H1 (cell line): ENCODE measurements at regions not wholly inside any gene's neighbourhood (a gene's known extent, or its start where the extent isn't known, plus 50 kb on each side); places are given as distances from the start of the nearest gene placed in this dataset.

Experiments
- CTCF ChIA-PET: fragments of 300-600 bp; sonication (Branson Sonifier 250); formaldehyde crosslinking; loops from one replicate; lab custom pipeline; 2021; ENCODE audit not compliant: partially characterized antibody; lab: Charles Lee
- POLR2A ChIA-PET: fragments of 300-600 bp; sonication (Branson Sonifier 250); formaldehyde crosslinking; loops from one replicate; lab custom pipeline; 2021; ENCODE audit warnings: inconsistent platforms; ENCODE audit not compliant: partially characterized antibody; lab: Charles Lee
- DNase-seq, 2 experiments: peaks; one replicate each; pipeline versions ENCODE4 v3.0.0 to v3.0.0-alpha.2; 2010 to 2022; ENCODE audit warnings: low spot score in 2 of 2, low read depth in 1 of 2, mixed read lengths in 1 of 2
- FAIRE-seq: peaks from 2 replicates; lab custom pipeline; 2011; peaks lifted over from hg19 to GRCh38; lab: Jason Lieb, UNC
- H2AFZ ChIP-seq: 2 replicates; pipeline ENCODE4 v1.8.1; 2012; ENCODE audit warnings: low read length, inconsistent platforms
- H2AK5ac ChIP-seq: 2 replicates; pipeline ENCODE4 v1.6.1; 2013; ENCODE audit warnings: low read depth, low read length
- H2BK120ac ChIP-seq: replicated peaks from 2 replicates; pipeline ENCODE3; 2013; ENCODE audit warnings: low read depth, low read length, inconsistent platforms
- H2BK12ac ChIP-seq: 2 replicates; pipeline ENCODE4 v1.6.1; 2013; ENCODE audit warnings: low read depth, low read length
- H2BK15ac ChIP-seq: 2 replicates; pipeline ENCODE4 v1.6.1; 2013; ENCODE audit warnings: low read length
- H2BK20ac ChIP-seq: 2 replicates; pipeline ENCODE4 v1.6.1; 2013; ENCODE audit warnings: low read length
- H2BK5ac ChIP-seq: 2 replicates; pipeline ENCODE4 v1.6.1; 2013; ENCODE audit warnings: low read depth, low read length
- H3K14ac ChIP-seq: 2 replicates; pipeline ENCODE4 v1.6.1; 2013; ENCODE audit warnings: inconsistent platforms; ENCODE audit not compliant: insufficient read length
- H3K18ac ChIP-seq: 2 replicates; pipeline ENCODE4 v1.6.1; 2013; ENCODE audit warnings: low read length; ENCODE audit errors: extremely low read depth
- H3K23ac ChIP-seq: 2 replicates; pipeline ENCODE4 v1.6.1; 2013; ENCODE audit warnings: inconsistent platforms; ENCODE audit not compliant: insufficient read length
- H3K23me2 ChIP-seq: 2 replicates; pipeline ENCODE4 v1.6.1; 2013; ENCODE audit warnings: low read depth, low read length
- H3K27ac ChIP-seq: 2 replicates; pipeline ENCODE4 v1.6.1; 2011; ENCODE audit warnings: low read depth, low read length, inconsistent platforms
- H3K27me3 ChIP-seq, 4 experiments: replicated peaks in 1 of 4; 1 replicate in 1 of 4; 2 replicates in 3 of 4; pipeline versions ENCODE4 v1.6.1 to v1.8.1; 2011 to 2013; ENCODE audit warnings: low read length in 3 of 4, mild to moderate bottlenecking in 3 of 4, inconsistent platforms in 2 of 4, mixed read lengths in 2 of 4, moderate library complexity in 1 of 4; ENCODE audit not compliant: control insufficient read depth in 3 of 4, insufficient read depth in 3 of 4; ENCODE audit errors: extremely low read depth in 1 of 4
- H3K36me3 ChIP-seq, 4 experiments: 2 replicates each; pipeline versions ENCODE4 v1.6.1 to v1.8.1; 2011 to 2013; ENCODE audit warnings: mild to moderate bottlenecking in 4 of 4, low read length in 3 of 4, moderate library complexity in 2 of 4, control low read depth in 1 of 4, inconsistent platforms in 1 of 4; ENCODE audit not compliant: insufficient read depth in 4 of 4, control insufficient read depth in 2 of 4
- H3K4ac ChIP-seq: replicated peaks from 2 replicates; pipeline ENCODE3; 2013; ENCODE audit warnings: low read length, low read depth, mixed read lengths, inconsistent platforms; ENCODE audit not compliant: insufficient read length
- H3K4me1 ChIP-seq, 4 experiments: replicated peaks in 1 of 4; 1 replicate in 1 of 4; 2 replicates in 3 of 4; pipeline versions ENCODE4 v1.6.1 to v1.8.1; 2011 to 2013; ENCODE audit warnings: low read length in 3 of 4, inconsistent platforms in 2 of 4, mixed read lengths in 1 of 4; ENCODE audit not compliant: insufficient read depth in 4 of 4, control insufficient read depth in 3 of 4
- H3K4me2 ChIP-seq, 2 experiments: 2 replicates each; pipeline versions ENCODE4 v1.6.1 to v1.8.1; 2011 to 2013; ENCODE audit warnings: low read depth in 2 of 2, low read length in 2 of 2, control low read depth in 1 of 2, inconsistent platforms in 1 of 2, mild to moderate bottlenecking in 1 of 2; ENCODE audit not compliant: insufficient read depth in 1 of 2
- H3K4me3 ChIP-seq, 4 experiments: fragments of 200-600, 300-600 bp in 1 of 4; sonication (generic), shearing (Covaris generic), sonication (Bioruptor Twin) in 1 of 4; 2 replicates each; pipeline versions ENCODE4 v1.5.1 to v1.8.1; 2011 to 2016; ENCODE audit warnings: low read length in 4 of 4, low read depth in 3 of 4, control low read depth in 2 of 4, inconsistent platforms in 2 of 4, mild to moderate bottlenecking in 2 of 4, mixed read lengths in 1 of 4, moderate library complexity in 1 of 4; ENCODE audit not compliant: insufficient read depth in 2 of 4; ENCODE audit errors: extremely low read depth in 1 of 4
- H3K56ac ChIP-seq: replicated peaks from 2 replicates; pipeline ENCODE3; 2013; ENCODE audit warnings: low read depth, mild to moderate bottlenecking, mixed read lengths, low read length, inconsistent platforms; ENCODE audit not compliant: insufficient read length
- H3K79me1 ChIP-seq: 2 replicates; pipeline ENCODE4 v1.6.1; 2013; ENCODE audit warnings: low read depth, low read length, control low read depth
- H3K79me2 ChIP-seq, 2 experiments: 2 replicates each; pipeline versions ENCODE4 v1.6.1 to v1.8.1; 2012 to 2013; ENCODE audit warnings: low read length in 2 of 2, mild to moderate bottlenecking in 2 of 2, inconsistent platforms in 1 of 2; ENCODE audit not compliant: insufficient read depth in 2 of 2, control insufficient read depth in 1 of 2
- H3K9ac ChIP-seq, 4 experiments: replicated peaks in 1 of 4; 1 replicate in 1 of 4; 2 replicates in 3 of 4; pipeline versions ENCODE4 v1.6.1 to v1.8.1; 2011 to 2013; ENCODE audit warnings: low read depth in 3 of 4, low read length in 3 of 4, control low read depth in 2 of 4, mild to moderate bottlenecking in 2 of 4, moderate library complexity in 2 of 4, inconsistent platforms in 1 of 4; ENCODE audit errors: extremely low read depth in 1 of 4
- H3K9me3 ChIP-seq, 2 experiments: 2 replicates each; pipeline versions ENCODE4 v1.6.1 to v1.8.1; 2012 to 2013; ENCODE audit warnings: mild to moderate bottlenecking in 2 of 2, moderate library complexity in 2 of 2, control low read depth in 1 of 2, inconsistent platforms in 1 of 2, low read depth in 1 of 2, low read length in 1 of 2, mixed read lengths in 1 of 2; ENCODE audit not compliant: insufficient read depth in 2 of 2
- H4K20me1 ChIP-seq, 2 experiments: replicated peaks in 1 of 2; 2 replicates each; pipeline versions ENCODE3 to v1.8.1; 2011 to 2013; ENCODE audit warnings: inconsistent platforms in 2 of 2, low read length in 2 of 2, mild to moderate bottlenecking in 1 of 2; ENCODE audit not compliant: insufficient read depth in 2 of 2, control insufficient read depth in 1 of 2
- H4K5ac ChIP-seq: 2 replicates; pipeline ENCODE4 v1.6.1; 2013; ENCODE audit warnings: low read length, low read depth, mixed read lengths, inconsistent platforms; ENCODE audit not compliant: insufficient read length
- H4K8ac ChIP-seq: 2 replicates; pipeline ENCODE4 v1.8.0; 2013; ENCODE audit warnings: mild to moderate bottlenecking, moderate library complexity, low read length, inconsistent platforms; ENCODE audit not compliant: insufficient read depth; ENCODE audit errors: extremely low read depth
- H4K91ac ChIP-seq: replicated peaks from 2 replicates; pipeline ENCODE3; 2013; ENCODE audit warnings: low read length, mixed read lengths, inconsistent platforms; ENCODE audit not compliant: insufficient read length
- BRCA1 ChIP-seq: IDR thresholded peaks from 2 replicates; pipeline ENCODE4 v1.6.1; 2012; ENCODE audit warnings: low read depth, low read length, improper control_type of control experiment
- CHD1 ChIP-seq: IDR thresholded peaks from 2 replicates; pipeline ENCODE4 v1.6.1; 2012; ENCODE audit warnings: low read depth, low read length, improper control_type of control experiment
- CHD2 ChIP-seq: IDR thresholded peaks from 2 replicates; pipeline ENCODE4 v1.6.1; 2012; ENCODE audit warnings: low read length, improper control_type of control experiment
- CTBP2 ChIP-seq: IDR thresholded peaks from 2 replicates; pipeline ENCODE4 v1.7.0; 2011; ENCODE audit warnings: borderline replicate concordance, mild to moderate bottlenecking, moderate library complexity, mixed read lengths, low read length; ENCODE audit not compliant: insufficient read depth, insufficient read length
- FOSL1 ChIP-seq: IDR thresholded peaks from 2 replicates; pipeline ENCODE4 v1.6.1; 2011; ENCODE audit warnings: mild to moderate bottlenecking, low read depth, low read length, moderate library complexity; ENCODE audit not compliant: insufficient read depth
- JUN ChIP-seq: IDR thresholded peaks from 2 replicates; pipeline ENCODE4 v1.6.1; 2011; ENCODE audit warnings: low read depth, mild to moderate bottlenecking, improper control_type of control experiment, low read length
- MAFK ChIP-seq: IDR thresholded peaks from 2 replicates; pipeline ENCODE4 v1.6.1; 2012; ENCODE audit warnings: low read depth, mild to moderate bottlenecking, improper control_type of control experiment, low read length
- SAP30 ChIP-seq: fragments of 300-600 bp; sonication (generic); IDR thresholded peaks from 2 replicates; pipeline ENCODE4 v1.7.1; 2012; ENCODE audit warnings: low read length, moderate library complexity, mild to moderate bottlenecking, inconsistent platforms; ENCODE audit not compliant: insufficient read depth, insufficient replicate concordance
- WGBS, 2 experiments: shearing (Covaris generic) in 1 of 2; methylation state at CpG; one replicate each; pipeline versions ENCODE4 v1.1.6 to v1.1.7; 2013 to 2015; ENCODE audit warnings: low lambda C conversion rate in 2 of 2, mixed read lengths in 2 of 2, inconsistent platforms in 1 of 2, low coverage in 1 of 2, missing lambda C conversion rate in 1 of 2; ENCODE audit not compliant: insufficient replicate concordance in 2 of 2, insufficient coverage in 1 of 2, insufficient read length in 1 of 2; ENCODE audit errors: extremely low coverage in 1 of 2, missing lambda C conversion rate in 1 of 2; 5-methylcytosine and 5-hydroxymethylcytosine counted together

- H2AFZ ChIP-seq, result no peak overlapping the region
- H3K27me3 ChIP-seq, result no peaks in the 10 kb centered on the region
- H3K9ac ChIP-seq, result no peak overlapping the region
- H2BK20ac ChIP-seq, result no peak overlapping the region
- no peak overlapping the region for H2BK15ac ChIP-seq
- no peak overlapping the region for H3K4me3 ChIP-seq
- no peaks in the 10 kb centered on the region for H3K36me3 ChIP-seq
- H4K91ac ChIP-seq, result no peak overlapping the region
- H3K9me3 ChIP-seq, result no peaks in the 10 kb centered on the region
- FAIRE-seq, result no peak
- no peaks in the 10 kb centered on the region for H3K79me2 ChIP-seq
- DNase-seq, result no peak
- H2BK12ac ChIP-seq, result 0 out of 2 replicates have a peak overlapping the region, but pooled peaks have one; percentile 50
- POLR2A ChIA-PET, result interaction anchor here (0.8 to 1.3 kb wide), 2 partner anchors 12 to 60 kb away, joined by 3 to 4 read pairs; no protein-coding TSS in a partner anchor
- no peak overlapping the region for H3K14ac ChIP-seq
- H2AK5ac ChIP-seq, result no peak overlapping the region
- H3K4me1 ChIP-seq, result peaks cover 0 to 8% (median 5%) of the 10 kb centered on the region in 4 experiments; a peak in 3 of 7 replicates
- no peak overlapping the region for H3K18ac ChIP-seq
- no peak overlapping the region for H3K27ac ChIP-seq
- no peaks in the 10 kb centered on the region for H4K20me1 ChIP-seq
- CTCF ChIA-PET, result interaction anchor here (0.6 kb wide), 1 partner anchor 24 kb away, joined by 3 read pairs; no protein-coding TSS in a partner anchor
- no peak overlapping the region; the same call in 1 of the 2 replicates for H4K8ac ChIP-seq
- WGBS, 2 experiments, result 90% methylated on average over 17 of the region's 17 CpGs; no CpG with 5 or more reads in 1 of the 2 experiments
- H3K23me2 ChIP-seq, result no peaks in the 10 kb centered on the region
- no peak overlapping the region for H3K23ac ChIP-seq
- H3K4me2 ChIP-seq, result no peak overlapping the region
- H2BK120ac ChIP-seq, result no peak overlapping the region
- H2BK5ac ChIP-seq, result no peak overlapping the region
- H3K79me1 ChIP-seq, result no peaks in the 10 kb centered on the region
- H4K5ac ChIP-seq, result no peak overlapping the region
- no peak overlapping the region for H3K56ac ChIP-seq
- TF ChIP-seq JUN, result no peak
- TF ChIP-seq CHD2, result no peak
- TF ChIP-seq BRCA1, result no peak
- no peak for TF ChIP-seq MAFK
- TF ChIP-seq SAP30, result no peak
- TF ChIP-seq CHD1, result no peak
- TF ChIP-seq FOSL1, result no peak
- no peak for TF ChIP-seq CTBP2
- H3K4ac ChIP-seq, result no peak overlapping the region
Measured at GRCh38 chr6:14844411-14844810, 401.5 kb upstream of the JARID2 start.
